OCI-LY1 (cell line): ENCODE measurements at regions not wholly inside any gene's neighbourhood (a gene's known extent, or its start where the extent isn't known, plus 50 kb on each side); places are given as distances from the start of the nearest gene placed in this dataset.

ENCODE experiments used
- H2AFZ ChIP-seq: fragments of 200-600 bp; sonication (generic), shearing (Covaris generic); 2 replicates; pipeline ENCODE4 v1.6.0; 2014; ENCODE audit warnings: antibody characterized with exemption, mild to moderate bottlenecking, low read length
- H3F3A ChIP-seq: fragments of 200-600 bp; sonication (generic), shearing (Covaris generic); 2 replicates; pipeline ENCODE4 v1.6.0; 2014; ENCODE audit warnings: mild to moderate bottlenecking, antibody characterized with exemption, low read length, moderate library complexity; ENCODE audit not compliant: insufficient read depth
- H3K27ac ChIP-seq: fragments of 200-600 bp; sonication (generic); 2 replicates; pipeline ENCODE4 v1.5.1; 2014; ENCODE audit warnings: low read length, mixed run types, mild to moderate bottlenecking, low read depth; ENCODE audit not compliant: poor library complexity, severe bottlenecking
- H3K27me3 ChIP-seq: fragments of 200-600 bp; sonication (generic); 2 replicates; pipeline ENCODE4 v1.6.0; 2014; ENCODE audit warnings: antibody characterized with exemption, mild to moderate bottlenecking, low read length, moderate library complexity; ENCODE audit not compliant: insufficient read depth
- H3K36me3 ChIP-seq: fragments of 200-600 bp; sonication (generic); 2 replicates; pipeline ENCODE4 v1.6.1; 2014; ENCODE audit warnings: mild to moderate bottlenecking, antibody characterized with exemption, low read length, moderate library complexity, mixed read lengths; ENCODE audit not compliant: insufficient read depth
- H3K4me1 ChIP-seq: fragments of 200-600 bp; sonication (generic); 2 replicates; pipeline ENCODE4 v1.5.1; 2014; ENCODE audit warnings: mild to moderate bottlenecking, low read length, moderate library complexity; ENCODE audit not compliant: insufficient read depth, severe bottlenecking
- H3K4me2 ChIP-seq: fragments of 200-600 bp; sonication (generic), shearing (Covaris generic); 2 replicates; pipeline ENCODE4 v1.6.1; 2014; ENCODE audit warnings: low read length
- H3K4me3 ChIP-seq: fragments of 200-600 bp; sonication (generic); 2 replicates; pipeline ENCODE4 v1.5.1; 2014; ENCODE audit warnings: low read length, low read depth, mild to moderate bottlenecking, mixed read lengths; ENCODE audit not compliant: poor library complexity, severe bottlenecking
- H3K79me2 ChIP-seq: fragments of 200-600 bp; shearing (Covaris generic); 2 replicates; pipeline ENCODE4 v1.6.1; 2016; ENCODE audit warnings: mixed run types, low read length, mixed read lengths; ENCODE audit not compliant: insufficient read depth
- H3K9ac ChIP-seq: fragments of 200-600 bp; sonication (generic), shearing (Covaris generic); 2 replicates; pipeline ENCODE4 v1.6.1; 2014; ENCODE audit warnings: mild to moderate bottlenecking, low read length, mixed read lengths
- H3K9me2 ChIP-seq: fragments of 200-600 bp; sonication (generic), shearing (Covaris generic); 2 replicates; pipeline ENCODE4 v1.6.1; 2014; ENCODE audit warnings: low read depth, mild to moderate bottlenecking, low read length, mixed read lengths
- H3K9me3 ChIP-seq: fragments of 200-600 bp; shearing (Covaris generic); 2 replicates; pipeline ENCODE4 v1.6.1; 2014; ENCODE audit warnings: low read length, mixed read lengths
- H4K20me1 ChIP-seq: fragments of 200-600 bp; sonication (generic), shearing (Covaris generic); 2 replicates; pipeline ENCODE4 v1.6.0; 2016; ENCODE audit warnings: mild to moderate bottlenecking, low read length; ENCODE audit not compliant: insufficient read depth
- EZH2 ChIP-seq: fragments of 200-600 bp; sonication (generic), shearing (Covaris generic); IDR thresholded peaks from 2 replicates; pipeline ENCODE4 v1.8.0; 2017; ENCODE audit warnings: borderline replicate concordance, mixed run types, mild to moderate bottlenecking, antibody characterized with exemption, low read length, moderate library complexity, mixed read lengths
- TF ChIP-seq, protein P1 (sequence below): fragments of 200-600 bp; sonication (generic), shearing (Covaris generic); IDR thresholded peaks from 2 replicates; pipeline ENCODE4 v1.5.1; 2017; ENCODE audit warnings: mild to moderate bottlenecking, antibody characterized with exemption, low read length, moderate library complexity, mixed read lengths

DNA sequence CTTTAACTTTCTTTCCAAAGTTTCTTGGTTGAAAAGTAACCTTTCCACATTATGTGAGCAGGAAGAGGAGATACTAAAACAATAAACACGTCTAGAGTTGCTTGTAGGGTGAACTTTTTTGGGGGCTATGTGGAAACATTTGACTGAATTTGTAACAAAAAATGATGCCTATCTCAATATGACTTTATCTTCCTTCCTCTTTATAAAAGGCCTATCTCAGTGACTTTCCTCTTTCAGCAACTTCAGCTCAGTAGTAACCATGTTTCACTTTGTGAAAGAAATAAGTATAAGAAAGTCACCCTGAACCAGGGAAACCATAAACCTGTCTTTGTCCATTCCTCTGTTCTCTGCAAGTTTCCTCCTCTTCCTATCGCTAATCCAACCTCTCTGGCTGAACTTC, 124.7 kb upstream of the TMEM164 start:
- no peaks in the 10 kb centered on the region for H4K20me1 ChIP-seq
- no peak overlapping the region for H3K4me2 ChIP-seq
- no peaks in the 10 kb centered on the region for H3K79me2 ChIP-seq
- no peak for TF ChIP-seq EZH2
- no peak overlapping the region for H2AFZ ChIP-seq
- H3F3A ChIP-seq, result no peaks in the 10 kb centered on the region
- H3K9me3 ChIP-seq, result no peaks in the 10 kb centered on the region
- H3K36me3 ChIP-seq, result no peaks in the 10 kb centered on the region
- H3K27ac ChIP-seq, result no peak overlapping the region
- H3K27me3 ChIP-seq, result no peaks in the 10 kb centered on the region
- H3K4me1 ChIP-seq, result no peaks in the 10 kb centered on the region
- H3K4me3 ChIP-seq, result no peak overlapping the region
- no peaks in the 10 kb centered on the region for H3K9me2 ChIP-seq
- H3K9ac ChIP-seq, result no peak overlapping the region

DNA sequence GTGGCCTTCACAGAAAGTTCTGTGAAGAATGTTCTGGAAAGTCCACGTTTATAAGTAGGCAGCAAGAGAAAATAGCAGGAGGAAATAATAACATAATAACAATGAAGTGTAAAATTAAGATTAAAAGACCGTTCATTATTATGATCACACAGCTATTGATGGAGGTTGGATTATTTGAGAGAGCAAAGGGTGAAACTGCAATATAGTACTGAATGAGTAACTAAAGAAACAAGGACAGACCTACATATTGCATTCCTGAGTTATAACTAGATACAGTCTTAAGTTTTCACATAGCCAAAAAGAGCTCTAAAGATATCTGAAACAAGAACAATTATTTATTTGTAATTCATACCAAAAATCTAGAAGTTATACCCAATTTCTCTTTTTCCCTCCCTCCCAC, 122.9 kb upstream of the TMEM164 start:
- no peaks in the 10 kb centered on the region for H3K4me1 ChIP-seq
- no peaks in the 10 kb centered on the region for H4K20me1 ChIP-seq
- no peaks in the 10 kb centered on the region for H3F3A ChIP-seq
- H3K36me3 ChIP-seq, result no peaks in the 10 kb centered on the region
- H3K27ac ChIP-seq, result no peak overlapping the region
- no peak overlapping the region for H3K4me3 ChIP-seq
- H2AFZ ChIP-seq, result no peak overlapping the region
- H3K9me2 ChIP-seq, result no peaks in the 10 kb centered on the region
- no peaks in the 10 kb centered on the region for H3K27me3 ChIP-seq
- H3K9ac ChIP-seq, result no peak overlapping the region
- no peak overlapping the region for H3K4me2 ChIP-seq
- no peaks in the 10 kb centered on the region for H3K79me2 ChIP-seq
- no peak for TF ChIP-seq EZH2
- TF ChIP-seq, protein P1, sequence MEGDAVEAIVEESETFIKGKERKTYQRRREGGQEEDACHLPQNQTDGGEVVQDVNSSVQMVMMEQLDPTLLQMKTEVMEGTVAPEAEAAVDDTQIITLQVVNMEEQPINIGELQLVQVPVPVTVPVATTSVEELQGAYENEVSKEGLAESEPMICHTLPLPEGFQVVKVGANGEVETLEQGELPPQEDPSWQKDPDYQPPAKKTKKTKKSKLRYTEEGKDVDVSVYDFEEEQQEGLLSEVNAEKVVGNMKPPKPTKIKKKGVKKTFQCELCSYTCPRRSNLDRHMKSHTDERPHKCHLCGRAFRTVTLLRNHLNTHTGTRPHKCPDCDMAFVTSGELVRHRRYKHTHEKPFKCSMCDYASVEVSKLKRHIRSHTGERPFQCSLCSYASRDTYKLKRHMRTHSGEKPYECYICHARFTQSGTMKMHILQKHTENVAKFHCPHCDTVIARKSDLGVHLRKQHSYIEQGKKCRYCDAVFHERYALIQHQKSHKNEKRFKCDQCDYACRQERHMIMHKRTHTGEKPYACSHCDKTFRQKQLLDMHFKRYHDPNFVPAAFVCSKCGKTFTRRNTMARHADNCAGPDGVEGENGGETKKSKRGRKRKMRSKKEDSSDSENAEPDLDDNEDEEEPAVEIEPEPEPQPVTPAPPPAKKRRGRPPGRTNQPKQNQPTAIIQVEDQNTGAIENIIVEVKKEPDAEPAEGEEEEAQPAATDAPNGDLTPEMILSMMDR, result no peak
- no peaks in the 10 kb centered on the region for H3K9me3 ChIP-seq

DNA sequence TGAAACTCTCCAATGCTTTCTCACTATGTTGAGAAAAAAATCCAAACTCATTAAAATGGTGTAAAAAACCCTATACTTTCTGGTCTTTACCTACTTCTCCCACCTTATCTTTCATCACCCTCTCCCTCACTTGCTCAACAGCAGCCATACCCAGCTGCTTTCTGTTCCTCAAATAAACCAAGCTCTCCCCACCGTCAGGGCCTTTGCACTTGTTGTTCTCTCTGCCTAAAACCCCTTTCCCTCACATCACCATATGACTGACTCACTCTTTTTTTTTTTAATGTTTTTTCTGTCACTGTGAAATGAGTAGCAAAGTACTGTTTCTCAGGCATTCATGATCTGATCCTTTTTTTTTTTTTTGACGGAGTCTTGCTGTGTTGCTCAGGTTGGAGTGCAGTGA, 122.3 kb upstream of the TMEM164 start:
- H2AFZ ChIP-seq, result no peak overlapping the region
- H3K4me3 ChIP-seq, result no peak overlapping the region
- no peaks in the 10 kb centered on the region for H4K20me1 ChIP-seq
- no peak overlapping the region for H3K4me2 ChIP-seq
- no peaks in the 10 kb centered on the region for H3K9me2 ChIP-seq
- TF ChIP-seq, protein P1, result no peak
- no peak for TF ChIP-seq EZH2
- H3K36me3 ChIP-seq, result no peaks in the 10 kb centered on the region
- H3K79me2 ChIP-seq, result no peaks in the 10 kb centered on the region
- H3F3A ChIP-seq, result no peaks in the 10 kb centered on the region
- H3K9me3 ChIP-seq, result no peaks in the 10 kb centered on the region
- no peaks in the 10 kb centered on the region for H3K27me3 ChIP-seq
- H3K27ac ChIP-seq, result no peak overlapping the region
- H3K4me1 ChIP-seq, result no peaks in the 10 kb centered on the region
- no peak overlapping the region for H3K9ac ChIP-seq

DNA sequence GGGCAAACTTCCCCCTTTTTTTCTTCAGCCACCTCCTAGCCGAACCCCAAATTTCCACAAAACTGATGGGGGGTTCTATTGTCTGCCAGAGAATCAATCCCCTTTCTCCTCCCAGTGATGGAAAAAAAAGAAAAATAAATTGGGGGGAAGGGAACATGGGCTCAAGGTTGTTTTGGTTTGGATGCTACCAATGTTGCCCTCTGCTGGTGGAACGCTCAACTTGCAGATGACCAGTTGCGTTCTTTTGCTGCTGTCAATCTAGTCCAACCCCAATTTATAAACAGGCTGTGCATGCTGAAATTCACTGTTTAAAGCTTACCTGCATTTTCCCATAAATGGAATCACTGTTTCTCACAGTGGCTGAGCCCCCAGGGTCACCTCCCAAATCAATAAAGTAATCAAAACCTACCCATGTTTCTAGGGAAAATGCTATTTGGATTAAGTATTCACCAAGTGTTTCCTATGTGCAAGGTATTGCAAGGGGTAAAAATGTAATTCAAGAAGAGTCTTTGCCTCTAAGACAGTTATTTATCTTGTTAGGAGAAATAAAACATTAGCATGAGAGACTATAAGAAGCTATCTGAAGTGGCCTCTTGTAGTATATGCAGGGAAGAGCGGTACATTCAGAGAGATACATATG, 116.7 kb upstream of the TMEM164 start:
- H3K4me2 ChIP-seq, result no peak overlapping the region

More for the DNA sequence above, 116.7 kb upstream of the TMEM164 start:
- no peaks in the 10 kb centered on the region for H3F3A ChIP-seq
- no peak overlapping the region for H3K4me3 ChIP-seq
- H3K9me2 ChIP-seq, result no peaks in the 10 kb centered on the region
- H4K20me1 ChIP-seq, result no peaks in the 10 kb centered on the region
- no peaks in the 10 kb centered on the region for H3K36me3 ChIP-seq
- H3K27ac ChIP-seq, result no peak overlapping the region
- H3K9me3 ChIP-seq, result no peaks in the 10 kb centered on the region
- TF ChIP-seq EZH2, result no peak
- TF ChIP-seq, protein P1, result peak; percentile 51; the same call in 1 of the 2 replicates
- no peaks in the 10 kb centered on the region for H3K79me2 ChIP-seq
- no peaks in the 10 kb centered on the region for H3K4me1 ChIP-seq
- H3K27me3 ChIP-seq, result no peaks in the 10 kb centered on the region
- H2AFZ ChIP-seq, result no peak overlapping the region
- H3K9ac ChIP-seq, result no peak overlapping the region
